GM19438 (cell line): ENCODE measurements at regions not wholly inside any gene's neighbourhood (a gene's known extent, or its start where the extent isn't known, plus 50 kb on each side); places are given as distances from the start of the nearest gene placed in this dataset.

Experiments
- ATAC-seq: cut with Tn5 transposase; IDR thresholded peaks from one replicate; pipeline ENCODE4 v1.9.1; 2021; ENCODE audit warnings: low read depth; ENCODE audit not compliant: unreplicated experiment

- no peak for ATAC-seq
Observed at GRCh38 chr6:163919652-163920051, 505.1 kb downstream of the QKI start.

- no peak for ATAC-seq
Observed at GRCh38 chr6:163916315-163917081, 502.0 kb downstream of the QKI start.

- ATAC-seq, result no peak
Observed at GRCh38 chr6:163915131-163915530, 500.6 kb downstream of the QKI start.

- ATAC-seq, result no peak
Observed at GRCh38 chr6:163913045-163913444, 498.5 kb downstream of the QKI start.

GRCh38 chr6:163906006-163906710, 491.6 kb downstream of the QKI start:
- no peak for ATAC-seq

- ATAC-seq, result no peak
Observed at GRCh38 chr6:163904186-163904585, 489.7 kb downstream of the QKI start.

- ATAC-seq, result no peak
Observed at GRCh38 chr6:163903541-163903940, 489.0 kb downstream of the QKI start.

- ATAC-seq, result no peak
Observed at GRCh38 chr6:163902993-163903392, 488.5 kb downstream of the QKI start.

- no peak for ATAC-seq
Observed at GRCh38 chr6:163901681-163902080, 487.2 kb downstream of the QKI start.

GRCh38 chr6:163900570-163900969, 486.1 kb downstream of the QKI start:
- no peak for ATAC-seq

GRCh38 chr6:163897669-163898068, 483.2 kb downstream of the QKI start:
- ATAC-seq, result no peak

- ATAC-seq, result no peak
Observed at GRCh38 chr6:163897030-163897429, 482.5 kb downstream of the QKI start.

- ATAC-seq, result no peak
Observed at GRCh38 chr6:163895162-163895561, 480.6 kb downstream of the QKI start.

GRCh38 chr6:163893609-163894189, 479.2 kb downstream of the QKI start:
- ATAC-seq, result no peak

GRCh38 chr6:163892824-163893561, 478.5 kb downstream of the QKI start:
- no peak for ATAC-seq

- no peak for ATAC-seq
Observed at GRCh38 chr6:163889904-163890514, 475.5 kb downstream of the QKI start.

- ATAC-seq, result no peak
Observed at GRCh38 chr6:163888030-163888819, 473.7 kb downstream of the QKI start.

GRCh38 chr6:163886428-163886827, 471.9 kb downstream of the QKI start:
- no peak for ATAC-seq

- no peak for ATAC-seq
Observed at GRCh38 chr6:163883984-163884383, 469.5 kb downstream of the QKI start.

GRCh38 chr6:163878698-163879097, 464.2 kb downstream of the QKI start:
- no peak for ATAC-seq
